ENCODE measurements at regions not wholly inside any gene's neighbourhood (a gene's known extent, or its start where the extent isn't known, plus 50 kb on each side); places are given as distances from the start of the nearest gene placed in this dataset.

DNA sequence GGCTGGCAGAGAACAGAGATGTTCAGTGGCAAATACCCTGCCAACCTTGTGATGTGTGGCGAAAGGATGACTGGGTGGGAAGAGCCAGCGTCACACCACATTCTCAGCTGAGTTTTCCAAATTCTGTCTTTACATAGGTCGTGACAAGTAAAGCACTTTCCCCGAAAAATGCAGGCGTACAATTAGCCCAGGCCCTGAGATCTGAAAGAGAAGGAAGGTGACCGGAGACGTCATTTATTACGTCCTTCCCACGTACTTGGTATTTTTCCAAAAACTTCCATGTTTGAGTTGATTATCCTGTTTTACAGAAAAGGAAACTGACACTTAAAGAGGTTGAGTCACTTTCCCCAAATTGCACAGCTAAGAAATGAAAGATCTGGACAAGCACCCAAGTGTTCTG is 413.3 kb downstream of the PRDM2 start:
- Mint-ChIP-seq H3K27ac (no peak overlapping the region), H3K9me3 (no peaks in the 10 kb centered on the region), H3K4me3 (no peak overlapping the region), H3K36me3 (ENCODE audit: low read depth) (no peaks in the 10 kb centered on the region), H3K4me1 (ENCODE audit: low read depth) (peaks cover 1% of the 10 kb centered on the region), H3K27me3 (ENCODE audit: low read depth) (no peaks in the 10 kb centered on the region)
- no peak for DNase-seq (ENCODE audit: low spot score)

DNA sequence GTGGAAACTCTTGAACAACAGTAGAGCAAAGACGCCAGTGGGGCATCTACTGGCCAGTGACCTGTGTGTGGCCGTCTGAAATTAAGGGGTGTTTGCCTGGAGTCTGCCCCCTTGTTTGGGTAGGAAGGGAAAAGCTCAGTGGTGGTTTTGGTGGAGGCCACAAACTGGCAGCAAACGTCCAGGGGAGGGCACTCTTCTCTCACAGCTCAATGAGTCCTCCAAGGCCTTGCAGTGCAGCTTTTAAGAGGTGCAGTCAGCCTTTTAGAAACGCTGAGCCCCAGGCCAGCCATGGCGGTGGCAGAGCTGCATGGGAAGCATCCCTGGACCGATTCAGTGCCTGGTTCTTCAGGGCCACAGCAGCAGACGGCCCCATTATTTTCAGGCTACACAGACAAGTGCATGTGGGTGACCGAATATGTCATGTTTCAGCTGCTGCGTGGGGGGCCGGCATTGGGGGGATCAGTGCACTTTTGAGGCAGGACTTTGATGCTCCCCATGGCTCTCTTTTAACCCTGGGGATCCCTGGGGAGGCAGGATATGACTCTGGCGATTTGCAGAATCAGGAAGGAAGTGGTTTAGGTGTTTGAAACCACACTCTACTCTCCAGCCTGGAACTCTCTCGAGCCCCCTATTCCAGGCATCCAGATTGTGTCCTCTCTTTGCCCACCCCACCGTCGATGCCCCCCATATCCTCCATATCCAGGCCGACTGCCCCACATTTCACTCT is 414.0 kb downstream of the PRDM2 start:
- H3K27me3 Mint-ChIP-seq (ENCODE audit: low read depth), result no peaks in the 10 kb centered on the region
- peaks cover 1% of the 10 kb centered on the region for H3K4me1 Mint-ChIP-seq (ENCODE audit: low read depth)
- no peak overlapping the region for H3K27ac Mint-ChIP-seq
- DNase-seq (ENCODE audit: low spot score), result no peak
- no peaks in the 10 kb centered on the region for H3K9me3 Mint-ChIP-seq
- no peaks in the 10 kb centered on the region for H3K36me3 Mint-ChIP-seq (ENCODE audit: low read depth)
- H3K4me3 Mint-ChIP-seq, result no peak overlapping the region

DNA sequence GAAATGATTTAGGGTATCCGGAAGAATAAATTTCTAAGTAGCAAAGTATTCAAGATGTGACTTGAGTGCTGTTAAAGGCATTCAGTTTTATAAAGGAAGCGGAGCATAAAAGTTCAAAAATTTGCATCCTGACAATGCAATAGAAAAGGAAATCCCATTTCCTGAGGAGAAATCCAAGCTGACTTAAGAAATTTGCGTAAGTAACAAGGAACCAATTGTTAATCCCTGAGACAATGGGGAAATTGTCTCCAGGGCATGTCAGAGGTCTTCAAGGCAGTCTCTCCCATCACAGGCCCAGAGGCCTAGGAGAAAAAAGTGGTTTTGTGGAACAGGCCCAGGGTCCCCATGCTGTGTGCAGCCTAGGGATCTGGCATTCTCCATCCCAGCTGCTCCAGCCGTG is 416.0 kb downstream of the PRDM2 start:
- Mint-ChIP-seq H3K27me3 (ENCODE audit: low read depth) (no peaks in the 10 kb centered on the region), H3K27ac (no peak overlapping the region), H3K4me1 (ENCODE audit: low read depth) (peaks cover 1% of the 10 kb centered on the region), H3K36me3 (ENCODE audit: low read depth) (no peaks in the 10 kb centered on the region), H3K9me3 (no peaks in the 10 kb centered on the region), H3K4me3 (no peak overlapping the region)
- no peak for DNase-seq (ENCODE audit: low spot score)

DNA sequence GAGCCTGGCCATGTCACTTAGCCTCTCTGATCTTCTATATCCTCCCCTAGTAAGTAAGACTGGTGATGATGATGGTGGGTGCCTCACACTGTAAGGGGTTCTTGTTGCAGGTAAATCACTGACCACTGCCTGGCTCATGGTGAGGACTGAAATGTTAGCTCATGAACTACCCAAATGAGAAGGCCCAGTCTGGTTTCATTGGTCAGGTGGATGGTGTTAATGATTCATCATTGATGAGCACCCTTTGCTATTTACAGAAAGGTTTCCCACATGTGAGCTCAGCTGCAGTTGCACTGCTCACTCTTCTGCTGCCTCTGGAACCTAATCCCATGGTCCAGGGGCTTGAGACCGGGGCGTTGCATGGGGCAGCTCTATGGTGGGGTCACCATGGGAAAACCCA is 417.7 kb downstream of the PRDM2 start:
- Mint-ChIP-seq H3K36me3 (ENCODE audit: low read depth) (no peaks in the 10 kb centered on the region), H3K27ac (no peak overlapping the region), H3K9me3 (no peaks in the 10 kb centered on the region), H3K27me3 (ENCODE audit: low read depth) (no peaks in the 10 kb centered on the region), H3K4me3 (no peak overlapping the region), H3K4me1 (ENCODE audit: low read depth) (peaks cover 1% of the 10 kb centered on the region)
- no peak for DNase-seq (ENCODE audit: low spot score)

DNA sequence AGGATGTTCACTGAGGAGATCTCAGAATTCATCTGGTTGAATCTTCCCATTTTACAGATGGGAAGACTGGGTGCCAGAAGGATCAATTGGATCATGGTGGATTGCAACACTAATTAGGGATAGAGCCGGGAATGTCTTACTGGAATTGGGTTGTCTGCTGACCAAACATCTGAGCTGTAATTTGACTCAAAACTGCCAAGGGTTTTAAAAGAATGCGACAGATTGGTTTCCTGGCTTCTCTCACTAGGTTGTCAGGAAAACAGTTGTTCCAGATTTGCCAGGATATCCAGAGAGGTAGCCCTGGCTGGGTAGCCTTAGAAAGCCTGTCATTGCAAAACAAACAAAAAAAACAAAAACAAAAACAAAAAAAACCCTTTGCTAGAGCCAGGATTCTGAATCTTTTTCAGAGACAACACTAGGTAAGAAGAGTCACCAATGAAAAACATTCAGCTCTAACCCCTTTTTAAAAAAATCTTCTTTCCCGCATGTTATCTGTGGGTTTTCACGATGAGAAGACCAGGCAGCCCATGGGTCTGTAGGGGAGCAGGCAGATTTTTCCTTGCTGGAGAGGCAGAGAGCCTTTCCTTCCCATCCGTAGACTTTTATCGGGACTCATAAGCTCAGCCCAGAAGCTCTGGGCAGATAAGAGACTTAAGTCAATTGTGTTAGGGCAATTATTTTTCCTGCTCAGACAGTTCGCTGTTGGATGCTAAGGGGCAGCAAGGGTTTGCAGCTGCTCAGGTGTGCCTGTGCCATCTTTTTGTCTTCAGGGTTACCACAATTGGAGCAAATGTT is 418.9 kb downstream of the PRDM2 start:
- Mint-ChIP-seq H3K4me3 (no peak overlapping the region), H3K4me1 (ENCODE audit: low read depth) (peaks cover 1% of the 10 kb centered on the region), H3K36me3 (ENCODE audit: low read depth) (no peaks in the 10 kb centered on the region), H3K9me3 (no peaks in the 10 kb centered on the region), H3K27ac (no peak overlapping the region), H3K27me3 (ENCODE audit: low read depth) (no peaks in the 10 kb centered on the region)
- DNase-seq (ENCODE audit: low spot score), result no peak

DNA sequence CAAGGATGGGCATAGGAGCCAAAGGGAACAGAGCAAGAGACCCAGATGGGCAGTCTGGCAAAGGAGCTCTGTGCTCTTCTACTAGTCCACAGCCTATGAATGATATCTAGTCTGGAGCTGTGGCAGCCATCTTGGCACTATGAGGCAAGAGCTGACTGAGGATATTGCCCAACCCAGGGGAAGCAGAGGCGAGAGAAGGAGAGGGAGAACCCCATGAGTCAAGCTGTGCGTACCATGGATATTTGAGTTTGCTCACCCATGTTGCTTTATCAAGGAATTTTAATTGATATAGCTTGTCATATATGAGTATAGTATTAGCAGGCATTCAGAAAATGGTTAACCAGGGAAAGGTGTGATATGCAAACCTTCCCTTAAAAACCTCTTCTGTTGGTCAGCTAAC is 420.9 kb downstream of the PRDM2 start:
- no peak overlapping the region for H3K4me3 Mint-ChIP-seq
- no peaks in the 10 kb centered on the region for H3K9me3 Mint-ChIP-seq
- no peak overlapping the region for H3K27ac Mint-ChIP-seq
- DNase-seq (ENCODE audit: low spot score), result no peak
- H3K4me1 Mint-ChIP-seq (ENCODE audit: low read depth), result no peaks in the 10 kb centered on the region
- no peaks in the 10 kb centered on the region for H3K27me3 Mint-ChIP-seq (ENCODE audit: low read depth)
- no peaks in the 10 kb centered on the region for H3K36me3 Mint-ChIP-seq (ENCODE audit: low read depth)

DNA sequence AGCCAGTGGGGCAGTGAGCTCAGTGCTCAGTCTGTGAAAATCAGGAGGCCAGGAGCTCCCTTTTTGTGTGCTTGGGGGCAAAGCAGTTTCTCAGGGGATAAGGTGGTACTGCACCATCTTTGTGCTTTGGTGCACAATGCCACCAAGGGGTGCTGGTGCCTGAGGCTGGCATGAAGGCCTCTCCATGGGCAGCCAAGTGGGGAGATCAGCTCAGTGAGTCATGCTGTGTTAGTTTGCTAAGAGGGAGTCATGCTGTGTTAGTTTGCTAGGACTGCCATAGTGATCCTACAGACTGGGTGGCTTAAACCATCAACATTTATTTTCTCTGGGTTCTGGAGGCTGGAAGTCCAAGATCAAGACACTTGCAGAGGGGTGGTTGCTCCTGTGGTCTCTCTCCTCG is 428.1 kb downstream of the PRDM2 start:
- no peak for DNase-seq (ENCODE audit: low spot score)
- Mint-ChIP-seq H3K27ac (no peak overlapping the region), H3K4me1 (ENCODE audit: low read depth) (no peaks in the 10 kb centered on the region), H3K9me3 (no peaks in the 10 kb centered on the region), H3K36me3 (ENCODE audit: low read depth) (no peaks in the 10 kb centered on the region), H3K4me3 (no peak overlapping the region), H3K27me3 (ENCODE audit: low read depth) (no peaks in the 10 kb centered on the region)

DNA sequence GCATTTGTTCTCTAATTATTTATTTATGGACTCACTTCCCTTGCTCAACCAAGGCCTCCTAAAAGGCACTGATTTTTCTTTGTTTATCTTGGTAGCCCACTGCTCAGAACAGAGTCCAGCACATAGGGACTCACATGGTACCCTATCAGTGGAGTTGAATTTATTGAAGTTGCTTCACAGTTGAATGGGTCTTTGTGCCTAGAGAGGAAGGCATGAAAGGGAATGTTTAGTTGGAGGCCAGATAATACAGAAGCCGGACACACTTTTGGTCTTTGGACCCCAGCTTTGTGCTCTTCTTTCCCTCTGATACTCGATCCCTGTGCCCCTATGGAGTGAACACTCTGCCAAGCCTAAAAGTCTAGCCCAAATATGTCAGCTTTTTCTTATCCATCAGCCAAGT is 429.0 kb downstream of the PRDM2 start:
- Mint-ChIP-seq H3K4me3 (no peak overlapping the region), H3K36me3 (ENCODE audit: low read depth) (no peaks in the 10 kb centered on the region), H3K9me3 (no peaks in the 10 kb centered on the region), H3K4me1 (ENCODE audit: low read depth) (no peaks in the 10 kb centered on the region), H3K27ac (no peak overlapping the region), H3K27me3 (ENCODE audit: low read depth) (no peaks in the 10 kb centered on the region)
- no peak for DNase-seq (ENCODE audit: low spot score)

DNA sequence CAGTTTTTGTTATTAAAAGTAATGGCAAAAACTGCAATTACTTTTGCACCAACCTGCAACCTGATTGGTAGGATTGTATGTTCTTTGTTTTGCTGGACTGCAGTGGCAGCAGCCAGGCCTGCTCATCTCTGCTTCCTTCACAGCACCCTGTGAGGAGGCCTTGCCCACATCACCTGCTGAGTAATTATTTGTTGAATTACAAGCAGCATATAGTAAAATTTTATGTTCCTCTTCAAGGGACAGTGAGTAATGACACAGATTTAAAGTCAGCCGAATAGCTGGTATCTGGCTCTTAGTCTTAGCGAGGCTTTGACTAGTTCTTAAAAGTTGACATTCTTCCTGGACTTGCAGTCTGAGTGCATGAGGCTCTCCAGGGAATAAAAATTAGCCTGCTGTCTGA is 435.1 kb downstream of the PRDM2 start:
- H3K36me3 Mint-ChIP-seq (ENCODE audit: low read depth), result no peaks in the 10 kb centered on the region
- DNase-seq (ENCODE audit: low spot score), result no peak
- H3K4me3 Mint-ChIP-seq, result no peak overlapping the region
- H3K27ac Mint-ChIP-seq, result no peak overlapping the region
- no peaks in the 10 kb centered on the region for H3K4me1 Mint-ChIP-seq (ENCODE audit: low read depth)
- no peaks in the 10 kb centered on the region for H3K27me3 Mint-ChIP-seq (ENCODE audit: low read depth)
- H3K9me3 Mint-ChIP-seq, result no peaks in the 10 kb centered on the region

DNA sequence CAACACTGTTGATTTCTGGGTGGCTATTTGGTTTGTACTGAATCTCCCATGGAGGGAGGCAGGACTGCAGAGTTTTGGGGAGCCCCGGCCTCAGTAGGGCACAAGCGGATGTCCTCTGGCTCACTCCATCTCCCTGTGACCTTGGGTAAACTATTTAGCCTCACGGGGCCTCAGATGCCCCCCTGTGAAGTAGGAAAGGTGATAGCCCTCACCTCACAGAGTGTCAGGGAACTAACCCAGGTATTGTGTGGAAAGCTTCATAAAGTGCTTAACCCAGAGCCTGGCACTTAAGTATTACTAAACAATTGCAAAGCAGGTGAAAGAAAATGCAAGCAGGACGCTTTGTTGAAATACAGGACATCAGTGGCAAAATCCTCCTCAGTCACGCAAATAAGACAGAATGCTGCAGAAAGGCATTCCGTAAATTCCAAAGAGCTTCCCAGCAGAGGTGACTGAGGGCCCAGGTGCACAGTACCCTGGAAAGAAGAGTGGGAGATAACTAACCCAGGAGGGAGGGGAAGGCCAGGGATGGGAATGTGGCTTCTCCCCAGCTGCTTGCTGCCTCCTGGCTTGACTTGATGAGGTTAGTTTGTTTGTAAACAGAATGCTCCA is 436.3 kb downstream of the PRDM2 start:
- Mint-ChIP-seq H3K9me3 (no peaks in the 10 kb centered on the region), H3K4me1 (ENCODE audit: low read depth) (no peaks in the 10 kb centered on the region), H3K4me3 (no peak overlapping the region), H3K27ac (no peak overlapping the region), H3K36me3 (ENCODE audit: low read depth) (no peaks in the 10 kb centered on the region), H3K27me3 (ENCODE audit: low read depth) (no peaks in the 10 kb centered on the region)
- DNase-seq (ENCODE audit: low spot score), result no peak

DNA sequence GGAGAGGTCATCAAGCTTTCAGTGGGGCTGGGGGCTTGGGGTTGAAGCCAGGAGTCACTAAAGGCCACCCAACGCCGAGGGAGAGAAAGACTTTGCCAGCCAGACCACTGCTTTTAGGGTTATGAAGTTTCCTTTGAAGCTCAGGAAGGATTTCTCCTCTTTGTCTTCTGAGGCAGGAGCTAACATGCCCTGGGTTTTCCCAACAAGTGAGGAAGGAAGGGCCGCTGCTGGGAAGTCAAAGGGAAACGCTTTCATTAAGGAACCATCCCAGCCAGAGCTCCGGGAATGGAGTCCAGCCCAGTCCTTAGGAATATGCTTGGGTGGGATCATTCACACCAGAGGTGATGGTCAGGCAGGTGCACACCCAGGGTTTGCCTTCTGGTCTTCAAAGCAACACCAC is 436.9 kb downstream of the PRDM2 start:
- DNase-seq (ENCODE audit: low spot score), result no peak
- Mint-ChIP-seq H3K4me1 (ENCODE audit: low read depth) (no peaks in the 10 kb centered on the region), H3K27ac (no peak overlapping the region), H3K9me3 (no peaks in the 10 kb centered on the region), H3K4me3 (no peak overlapping the region), H3K36me3 (ENCODE audit: low read depth) (no peaks in the 10 kb centered on the region), H3K27me3 (ENCODE audit: low read depth) (no peaks in the 10 kb centered on the region)

DNA sequence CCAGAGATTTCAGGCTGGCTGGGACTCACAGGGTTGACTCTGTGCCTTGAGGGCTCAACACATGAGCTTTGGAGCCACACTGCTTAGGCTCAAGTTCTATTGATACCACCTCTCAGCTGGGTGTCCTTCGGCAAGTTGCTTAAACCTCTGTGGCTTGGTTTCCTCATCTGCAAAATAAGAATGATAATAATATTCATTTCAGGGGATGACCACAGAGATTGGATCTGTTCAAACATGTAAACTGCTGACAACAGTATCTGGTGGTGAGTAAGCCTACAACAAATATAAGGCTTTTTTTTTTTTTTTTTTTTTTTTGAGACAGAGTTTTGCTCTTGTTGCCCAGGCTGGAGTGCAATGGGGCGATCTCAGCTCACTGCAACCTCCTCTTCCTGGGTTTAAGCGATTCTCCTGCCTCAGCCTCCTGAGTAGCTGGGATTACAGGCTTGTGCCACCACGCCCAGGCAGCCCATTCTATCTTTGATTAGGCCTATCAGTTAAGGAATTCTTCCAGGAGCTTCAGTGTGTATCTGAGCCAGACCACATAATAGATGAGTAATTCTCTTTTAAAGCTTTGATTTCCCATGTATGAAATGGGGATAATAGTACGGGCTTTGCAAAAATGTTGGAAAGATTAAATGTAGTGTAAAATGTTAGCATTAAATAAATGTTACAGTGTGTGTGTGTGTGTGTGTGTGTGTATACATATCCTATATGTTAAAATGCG is 437.6 kb downstream of the PRDM2 start:
- no peaks in the 10 kb centered on the region for H3K4me1 Mint-ChIP-seq (ENCODE audit: low read depth)
- H3K36me3 Mint-ChIP-seq (ENCODE audit: low read depth), result no peaks in the 10 kb centered on the region
- H3K27me3 Mint-ChIP-seq (ENCODE audit: low read depth), result no peaks in the 10 kb centered on the region

DNA sequence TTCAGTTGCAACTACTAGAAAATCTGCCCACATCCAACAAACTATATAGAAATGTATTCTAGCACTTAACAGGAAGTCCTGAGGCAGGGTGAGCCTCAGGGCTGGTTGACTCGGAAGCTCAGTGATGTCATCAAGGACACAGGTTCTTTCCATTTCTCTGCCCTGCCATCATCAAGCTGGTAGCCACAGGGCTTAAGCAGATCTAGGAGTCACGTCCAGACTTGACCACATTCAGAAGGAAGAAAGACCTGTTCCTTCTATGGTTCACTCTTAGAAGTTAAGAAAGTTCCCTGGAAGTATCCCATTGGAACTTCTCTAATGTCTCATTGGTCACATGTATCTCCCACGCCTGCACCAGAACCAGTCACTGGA is 438.1 kb downstream of the PRDM2 start:
- H3K27me3 Mint-ChIP-seq (ENCODE audit: low read depth), result no peaks in the 10 kb centered on the region
- no peaks in the 10 kb centered on the region for H3K36me3 Mint-ChIP-seq (ENCODE audit: low read depth)
- no peak for DNase-seq (ENCODE audit: low spot score)
- no peak overlapping the region for H3K4me3 Mint-ChIP-seq
- no peak overlapping the region for H3K27ac Mint-ChIP-seq
- H3K4me1 Mint-ChIP-seq (ENCODE audit: low read depth), result no peaks in the 10 kb centered on the region
- H3K9me3 Mint-ChIP-seq, result no peaks in the 10 kb centered on the region

More for the DNA sequence above, 437.6 kb downstream of the PRDM2 start:
- H3K27ac Mint-ChIP-seq, result no peak overlapping the region
- H3K4me3 Mint-ChIP-seq, result no peak overlapping the region
- DNase-seq (ENCODE audit: low spot score), result no peak
- no peaks in the 10 kb centered on the region for H3K9me3 Mint-ChIP-seq

DNA sequence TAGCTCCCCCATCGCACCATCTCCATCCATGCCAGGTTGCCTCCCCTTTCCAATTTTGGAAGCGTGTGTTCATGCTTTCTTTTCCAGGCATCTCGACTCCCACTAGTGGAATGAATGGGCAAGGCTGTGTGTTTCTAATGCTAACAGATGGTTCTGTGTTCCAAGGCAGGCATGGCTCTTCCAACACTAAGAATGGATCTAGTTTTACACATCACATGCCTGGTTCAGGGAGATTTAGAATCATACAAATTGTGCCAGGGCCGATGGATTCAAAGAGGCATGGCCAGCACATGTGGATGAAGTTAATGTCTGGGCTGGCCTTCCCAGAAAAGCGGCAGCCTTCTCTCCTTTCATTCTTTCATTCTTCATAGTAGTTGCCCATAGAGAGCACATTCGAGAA is 438.7 kb downstream of the PRDM2 start:
- no peak for DNase-seq (ENCODE audit: low spot score)

More for the DNA sequence above, 438.7 kb downstream of the PRDM2 start:
- Mint-ChIP-seq H3K36me3 (ENCODE audit: low read depth) (no peaks in the 10 kb centered on the region), H3K4me3 (no peak overlapping the region), H3K27me3 (ENCODE audit: low read depth) (no peaks in the 10 kb centered on the region), H3K4me1 (ENCODE audit: low read depth) (no peaks in the 10 kb centered on the region), H3K9me3 (no peaks in the 10 kb centered on the region), H3K27ac (no peak overlapping the region)
